WTC11 (cell line): ENCODE measurements at regions not wholly inside any gene's neighbourhood (a gene's known extent, or its start where the extent isn't known, plus 50 kb on each side); places are given as distances from the start of the nearest gene placed in this dataset.

Source experiments
- ATAC-seq: fragments of 200-7000 bp; cut with Tn5 transposase; 2 replicates; pipeline ENCODE4 v1.10.0; 2021; ENCODE audit warnings: mild to moderate bottlenecking, moderate library complexity
- CTCF ChIA-PET: fragments of 300-600 bp; sonication (Branson Sonifier 250); formaldehyde crosslinking; loops from one replicate; lab custom pipeline; 2021; ENCODE audit warnings: antibody characterized with exemption; lab: Charles Lee
- POLR2A ChIA-PET: fragments of 350-600 bp; sonication (Branson Sonifier 250); formaldehyde crosslinking; loops from one replicate; lab custom pipeline; 2021; ENCODE audit warnings: antibody characterized with exemption; lab: Charles Lee
- DNase-seq: peaks from one replicate; pipeline ENCODE4 v3.0.0; 2021; ENCODE audit warnings: low spot score
- H3K27ac Mint-ChIP-seq: 2 replicates; pipeline ENCODE4 v1.8.0; 2021; ENCODE audit warnings: mixed read lengths
- H3K27me3 Mint-ChIP-seq: 2 replicates; pipeline ENCODE4 v1.8.0; 2021; ENCODE audit warnings: low read depth, mild to moderate bottlenecking, moderate library complexity, mixed read lengths
- H3K36me3 Mint-ChIP-seq: 2 replicates; pipeline ENCODE4 v1.8.0; 2021; ENCODE audit warnings: mixed read lengths
- H3K4me1 Mint-ChIP-seq: 2 replicates; pipeline ENCODE4 v1.8.0; 2022; ENCODE audit warnings: mixed read lengths
- H3K4me3 Mint-ChIP-seq: 2 replicates; pipeline ENCODE4 v1.8.0; 2021; ENCODE audit warnings: mild to moderate bottlenecking, moderate library complexity, mixed read lengths
- H3K9me3 Mint-ChIP-seq: 2 replicates; pipeline ENCODE4 v1.8.0; 2021; ENCODE audit warnings: mixed read lengths
- ATF3 ChIP-seq: sonication (generic); formaldehyde crosslinking; conservative IDR thresholded peaks from 2 replicates; pipeline ENCODE4 v1.8.1; 2022; ENCODE audit warnings: mild to moderate bottlenecking, missing genetic modification reagents
- CREM ChIP-seq: sonication (generic); formaldehyde crosslinking; IDR thresholded peaks from 2 replicates; pipeline ENCODE4 v1.8.1; 2022; ENCODE audit warnings: mild to moderate bottlenecking, missing genetic modification reagents, moderate library complexity
- ELF4 ChIP-seq: sonication (generic); formaldehyde crosslinking; IDR thresholded peaks from 2 replicates; pipeline ENCODE4 v1.8.1; 2022; ENCODE audit warnings: low read depth, mild to moderate bottlenecking, moderate library complexity, missing genetic modification reagents
- EMX1 ChIP-seq: fragments of 250-450 bp; sonication (Bioruptor Pico); IDR thresholded peaks from 2 replicates; pipeline ENCODE4 v1.8.0; 2021; ENCODE audit warnings: mild to moderate bottlenecking
- ERG ChIP-seq: fragments of 250-450 bp; sonication (Bioruptor Pico); IDR thresholded peaks from 2 replicates; pipeline ENCODE4 v1.8.0; 2021; ENCODE audit warnings: mild to moderate bottlenecking
- ESRRA ChIP-seq: sonication (generic); formaldehyde crosslinking; IDR thresholded peaks from 2 replicates; pipeline ENCODE4 v1.8.1; 2022; ENCODE audit warnings: mild to moderate bottlenecking, missing genetic modification reagents, borderline replicate concordance
- FOXP1 ChIP-seq: sonication (generic); formaldehyde crosslinking; IDR thresholded peaks from 2 replicates; pipeline ENCODE4 v1.8.0; 2022; ENCODE audit warnings: missing genetic modification reagents, mild to moderate bottlenecking, moderate library complexity, borderline replicate concordance
- GTF2I ChIP-seq: fragments of 250-450 bp; sonication (Bioruptor Pico); conservative IDR thresholded peaks from 2 replicates; pipeline ENCODE4 v1.4.0; 2021; ENCODE audit warnings: mild to moderate bottlenecking
- IRF2 ChIP-seq: sonication (generic); formaldehyde crosslinking; IDR thresholded peaks from 2 replicates; pipeline ENCODE4 v1.8.0; 2022; ENCODE audit warnings: low read depth, missing genetic modification reagents, borderline replicate concordance
- MAX ChIP-seq: sonication (generic); formaldehyde crosslinking; IDR thresholded peaks from 2 replicates; pipeline ENCODE4 v1.8.0; 2022; ENCODE audit warnings: mild to moderate bottlenecking, missing genetic modification reagents
- MXD4 ChIP-seq: fragments of 250-450 bp; sonication (Bioruptor Pico); IDR thresholded peaks from 2 replicates; pipeline ENCODE4 v1.8.0; 2021; ENCODE audit warnings: mild to moderate bottlenecking, moderate library complexity, borderline replicate concordance
- SOX15 ChIP-seq: fragments of 250-450 bp; sonication (Bioruptor Pico); IDR thresholded peaks from 2 replicates; pipeline ENCODE4 v1.9.0; 2021; ENCODE audit warnings: mild to moderate bottlenecking
- TCF7 ChIP-seq: sonication (generic); formaldehyde crosslinking; IDR thresholded peaks from 2 replicates; pipeline ENCODE4 v1.8.0; 2022; ENCODE audit warnings: mild to moderate bottlenecking, low read depth, missing genetic modification reagents, moderate library complexity
- TEAD1 ChIP-seq: sonication (generic); formaldehyde crosslinking; IDR thresholded peaks from 2 replicates; pipeline ENCODE4 v1.8.0; 2022; ENCODE audit warnings: mild to moderate bottlenecking, missing genetic modification reagents
- ZNF138 ChIP-seq: sonication (generic); formaldehyde crosslinking; conservative IDR thresholded peaks from 2 replicates; pipeline ENCODE4 v1.8.1; 2022; ENCODE audit warnings: mild to moderate bottlenecking, moderate library complexity, missing genetic modification reagents
- ZNF232 ChIP-seq: sonication (generic); formaldehyde crosslinking; IDR thresholded peaks from 2 replicates; pipeline ENCODE4 v1.8.0; 2022; ENCODE audit warnings: mild to moderate bottlenecking, missing genetic modification reagents
- TF ChIP-seq, protein P1 (sequence below): sonication (generic); formaldehyde crosslinking; IDR thresholded peaks from 2 replicates; pipeline ENCODE4 v1.8.1; 2023; ENCODE audit warnings: mild to moderate bottlenecking, moderate library complexity, missing genetic modification reagents
- TF ChIP-seq, protein P2 (sequence below): fragments of 200-600 bp; IDR thresholded peaks from 2 replicates; pipeline ENCODE4 v1.8.0; 2022; ENCODE audit warnings: antibody characterized with exemption
- TF ChIP-seq, protein P3 (sequence below): sonication (generic); formaldehyde crosslinking; IDR thresholded peaks from 2 replicates; pipeline ENCODE4 v1.8.1; 2022; ENCODE audit warnings: mild to moderate bottlenecking, moderate library complexity, missing genetic modification reagents
- TF ChIP-seq, protein P4 (sequence below): fragments of 250-450 bp; sonication (Bioruptor Pico); conservative IDR thresholded peaks from 2 replicates; pipeline ENCODE4 v1.9.0; 2021; ENCODE audit warnings: mild to moderate bottlenecking

DNA sequence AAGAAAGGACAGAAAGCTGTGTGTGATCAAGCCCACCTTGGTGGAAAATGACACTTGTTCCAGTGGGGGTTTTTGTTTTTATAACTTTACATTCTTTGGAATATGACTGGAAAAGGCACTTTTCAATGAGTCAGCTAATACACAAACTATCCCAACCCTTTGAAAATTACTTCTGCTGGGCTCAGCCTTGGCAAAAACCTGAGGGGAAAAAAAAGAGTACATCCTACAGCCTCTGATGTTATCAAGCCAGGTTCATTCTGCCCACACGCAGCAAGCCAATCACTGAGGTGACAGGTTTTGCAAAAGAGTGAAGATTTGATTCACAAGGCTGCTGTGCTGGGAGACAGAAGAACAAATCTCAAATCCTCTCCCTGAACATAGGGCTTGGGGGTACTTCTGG is 484.5 kb upstream of the ERCC4 start (continued):
- TF ChIP-seq, protein P1, sequence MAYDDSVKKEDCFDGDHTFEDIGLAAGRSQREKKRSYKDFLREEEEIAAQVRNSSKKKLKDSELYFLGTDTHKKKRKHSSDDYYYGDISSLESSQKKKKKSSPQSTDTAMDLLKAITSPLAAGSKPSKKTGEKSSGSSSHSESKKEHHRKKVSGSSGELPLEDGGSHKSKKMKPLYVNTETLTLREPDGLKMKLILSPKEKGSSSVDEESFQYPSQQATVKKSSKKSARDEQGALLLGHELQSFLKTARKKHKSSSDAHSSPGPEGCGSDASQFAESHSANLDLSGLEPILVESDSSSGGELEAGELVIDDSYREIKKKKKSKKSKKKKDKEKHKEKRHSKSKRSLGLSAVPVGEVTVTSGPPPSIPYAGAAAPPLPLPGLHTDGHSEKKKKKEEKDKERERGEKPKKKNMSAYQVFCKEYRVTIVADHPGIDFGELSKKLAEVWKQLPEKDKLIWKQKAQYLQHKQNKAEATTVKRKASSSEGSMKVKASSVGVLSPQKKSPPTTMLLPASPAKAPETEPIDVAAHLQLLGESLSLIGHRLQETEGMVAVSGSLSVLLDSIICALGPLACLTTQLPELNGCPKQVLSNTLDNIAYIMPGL = no peak

DNA sequence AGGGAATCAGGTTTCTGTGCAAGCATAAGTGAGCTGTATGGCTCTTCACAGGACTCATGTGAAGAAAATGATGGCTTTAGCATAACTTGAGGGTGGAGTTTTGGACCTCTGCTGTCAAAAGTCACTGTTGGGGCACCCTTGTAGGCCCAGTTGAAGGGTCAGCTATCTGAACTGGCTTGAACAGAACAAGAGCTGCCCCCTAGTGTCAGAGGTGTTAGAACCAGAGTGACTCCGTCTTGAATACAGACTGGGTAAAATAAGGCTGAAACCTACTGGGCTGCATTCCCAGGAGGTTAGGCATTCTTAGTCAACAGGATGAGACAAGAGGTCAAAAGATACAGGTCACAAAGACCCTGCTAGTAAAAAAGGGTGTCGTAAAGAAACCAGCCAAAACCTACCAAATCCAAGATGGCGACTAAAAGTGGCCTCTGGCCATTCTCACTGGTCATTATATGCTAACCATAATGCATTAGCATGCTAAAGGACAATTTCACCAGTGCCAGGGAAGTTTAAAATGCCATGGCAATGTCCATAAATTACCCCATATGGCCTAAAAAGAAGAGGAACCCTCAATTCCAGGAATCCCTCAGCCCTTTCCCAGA is 484.0 kb upstream of the ERCC4 start:
- Mint-ChIP-seq H3K27me3 (no peaks in the 10 kb centered on the region), H3K4me3 (no peak overlapping the region), H3K4me1 (peaks cover 45% of the 10 kb centered on the region), H3K9me3 (peaks cover 9% of the 10 kb centered on the region; the same call in 1 of the 2 replicates), H3K36me3 (no peaks in the 10 kb centered on the region), H3K27ac (peak overlapping the region; percentile 4)
- ChIA-PET CTCF (interaction anchor here (0.6 to 1.5 kb wide), 7 partner anchors 8 to 538 kb away, joined by 3 read pairs; no protein-coding TSS in a partner anchor), POLR2A (no interaction called here)
- TF ChIP-seq CREM (CRISPR knock-in tag) (no peak), ERG (CRISPR knock-in tag) (no peak), MAX (CRISPR knock-in tag) (0 out of 2 replicates have a peak, but pooled peaks have one; percentile 15), ZNF232 (CRISPR knock-in tag) (0 out of 2 replicates have a peak, but pooled peaks have one; percentile 24)
- TF ChIP-seq, protein P2, sequence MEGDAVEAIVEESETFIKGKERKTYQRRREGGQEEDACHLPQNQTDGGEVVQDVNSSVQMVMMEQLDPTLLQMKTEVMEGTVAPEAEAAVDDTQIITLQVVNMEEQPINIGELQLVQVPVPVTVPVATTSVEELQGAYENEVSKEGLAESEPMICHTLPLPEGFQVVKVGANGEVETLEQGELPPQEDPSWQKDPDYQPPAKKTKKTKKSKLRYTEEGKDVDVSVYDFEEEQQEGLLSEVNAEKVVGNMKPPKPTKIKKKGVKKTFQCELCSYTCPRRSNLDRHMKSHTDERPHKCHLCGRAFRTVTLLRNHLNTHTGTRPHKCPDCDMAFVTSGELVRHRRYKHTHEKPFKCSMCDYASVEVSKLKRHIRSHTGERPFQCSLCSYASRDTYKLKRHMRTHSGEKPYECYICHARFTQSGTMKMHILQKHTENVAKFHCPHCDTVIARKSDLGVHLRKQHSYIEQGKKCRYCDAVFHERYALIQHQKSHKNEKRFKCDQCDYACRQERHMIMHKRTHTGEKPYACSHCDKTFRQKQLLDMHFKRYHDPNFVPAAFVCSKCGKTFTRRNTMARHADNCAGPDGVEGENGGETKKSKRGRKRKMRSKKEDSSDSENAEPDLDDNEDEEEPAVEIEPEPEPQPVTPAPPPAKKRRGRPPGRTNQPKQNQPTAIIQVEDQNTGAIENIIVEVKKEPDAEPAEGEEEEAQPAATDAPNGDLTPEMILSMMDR = 0 out of 2 replicates have a peak, but pooled peaks have one; percentile 18
- DNase-seq = no peak
- peak; percentile 85 for ATAC-seq

DNA sequence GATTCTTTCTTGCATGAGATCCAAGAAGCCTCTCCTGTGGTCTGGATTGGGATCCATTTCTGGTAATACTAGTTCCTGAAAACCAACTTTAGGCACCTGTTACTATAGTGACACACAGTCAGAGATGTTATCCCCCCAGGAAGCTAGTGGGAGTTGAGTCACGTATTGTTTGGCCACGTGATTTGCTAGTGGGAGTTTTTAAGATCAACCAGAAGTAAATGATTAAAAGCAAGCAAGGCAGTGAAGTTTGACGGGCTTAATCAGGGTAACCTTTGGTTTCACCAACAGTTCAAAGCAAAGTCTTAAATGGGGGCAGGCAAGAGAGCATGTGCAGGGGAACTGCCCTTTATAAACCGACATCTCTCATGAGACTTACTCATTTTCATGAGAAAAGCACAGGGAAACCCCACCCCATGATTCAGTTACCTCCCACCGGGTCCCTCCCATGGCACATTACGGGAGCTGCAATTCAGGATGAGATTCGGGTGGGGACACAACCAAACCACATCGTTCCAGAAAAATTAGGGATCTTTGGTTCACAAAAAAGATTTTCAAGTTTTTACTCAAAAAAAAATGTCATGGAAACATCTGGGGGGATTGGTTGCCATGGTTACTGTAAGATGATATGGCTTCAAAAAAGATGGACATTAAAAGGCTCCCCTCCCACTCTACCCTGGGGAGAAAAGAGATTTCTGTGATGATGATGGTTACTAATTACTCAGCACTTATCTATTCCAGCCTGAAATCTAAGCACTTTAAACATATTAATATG is 483.1 kb upstream of the ERCC4 start:
- CTCF ChIA-PET = interaction anchor here (0.7 to 1.5 kb wide), 3 partner anchors 104 to 1022 kb away, joined by 3 to 4 read pairs (median 3); no protein-coding TSS in a partner anchor
- Mint-ChIP-seq H3K36me3 (no peaks in the 10 kb centered on the region), H3K27me3 (no peaks in the 10 kb centered on the region), H3K27ac (peak overlapping the region; percentile 60), H3K4me1 (peaks cover 49% of the 10 kb centered on the region), H3K4me3 (no peak overlapping the region), H3K9me3 (peaks cover 9% of the 10 kb centered on the region)
- TF ChIP-seq FOXP1 (CRISPR knock-in tag) = no peak
- no peak for TF ChIP-seq ELF4
- TF ChIP-seq, protein P3, sequence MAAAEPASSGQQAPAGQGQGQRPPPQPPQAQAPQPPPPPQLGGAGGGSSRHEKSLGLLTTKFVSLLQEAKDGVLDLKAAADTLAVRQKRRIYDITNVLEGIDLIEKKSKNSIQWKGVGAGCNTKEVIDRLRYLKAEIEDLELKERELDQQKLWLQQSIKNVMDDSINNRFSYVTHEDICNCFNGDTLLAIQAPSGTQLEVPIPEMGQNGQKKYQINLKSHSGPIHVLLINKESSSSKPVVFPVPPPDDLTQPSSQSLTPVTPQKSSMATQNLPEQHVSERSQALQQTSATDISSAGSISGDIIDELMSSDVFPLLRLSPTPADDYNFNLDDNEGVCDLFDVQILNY (CRISPR knock-in tag) = no peak
- TF ChIP-seq TEAD1 = no peak
- no peak for TF ChIP-seq IRF2 (CRISPR knock-in tag)
- TF ChIP-seq, protein P4, sequence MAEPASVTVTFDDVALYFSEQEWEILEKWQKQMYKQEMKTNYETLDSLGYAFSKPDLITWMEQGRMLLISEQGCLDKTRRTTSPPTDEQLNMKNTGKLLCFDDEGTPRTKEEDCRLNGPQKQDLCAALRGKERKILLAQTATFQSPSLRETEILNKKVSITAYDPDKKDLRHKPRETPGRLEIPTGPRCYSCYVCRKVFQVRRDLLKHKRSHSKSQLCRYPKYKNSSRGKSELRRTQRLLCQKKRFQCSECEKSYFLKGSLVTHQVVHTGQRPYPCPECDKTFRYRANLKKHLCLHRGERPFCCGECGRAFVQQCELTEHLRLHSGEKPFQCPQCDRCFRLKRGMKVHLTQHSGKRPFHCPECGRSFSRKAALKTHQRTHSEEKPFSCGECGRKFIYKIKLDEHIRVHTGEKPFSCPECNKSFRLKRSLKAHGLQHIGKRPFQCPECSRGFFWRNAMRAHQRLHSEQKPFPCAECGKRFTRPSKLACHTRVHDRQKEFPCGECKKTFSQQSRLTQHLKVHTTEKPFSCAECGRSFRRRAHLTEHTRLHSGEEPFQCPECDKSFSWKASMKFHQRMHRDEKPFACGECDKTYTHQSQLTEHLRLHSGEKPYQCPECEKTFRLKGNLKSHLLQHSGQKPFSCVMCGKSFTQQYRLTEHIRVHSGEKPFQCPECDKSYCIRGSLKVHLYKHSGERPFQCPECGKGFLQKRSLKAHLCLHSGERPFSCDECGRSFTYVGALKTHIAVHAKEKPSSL (CRISPR knock-in tag) = no peak
- no peak for TF ChIP-seq ZNF138 (CRISPR knock-in tag)
- TF ChIP-seq ATF3 (CRISPR knock-in tag) = no peak
- no peak for TF ChIP-seq GTF2I (CRISPR knock-in tag)
- TF ChIP-seq TCF7 (CRISPR knock-in tag) = no peak
- no peak for TF ChIP-seq SOX15
- TF ChIP-seq MXD4 (CRISPR knock-in tag) = no peak
- no peak for TF ChIP-seq EMX1 (CRISPR knock-in tag)
- no peak for TF ChIP-seq ESRRA (CRISPR knock-in tag)
- DNase-seq (no peak), ATAC-seq (no peak)
- POLR2A ChIA-PET = no interaction called here
